ENCODE measurements at regions not wholly inside any gene's neighbourhood (a gene's known extent, or its start where the extent isn't known, plus 50 kb on each side); places are given as distances from the start of the nearest gene placed in this dataset.

DNA sequence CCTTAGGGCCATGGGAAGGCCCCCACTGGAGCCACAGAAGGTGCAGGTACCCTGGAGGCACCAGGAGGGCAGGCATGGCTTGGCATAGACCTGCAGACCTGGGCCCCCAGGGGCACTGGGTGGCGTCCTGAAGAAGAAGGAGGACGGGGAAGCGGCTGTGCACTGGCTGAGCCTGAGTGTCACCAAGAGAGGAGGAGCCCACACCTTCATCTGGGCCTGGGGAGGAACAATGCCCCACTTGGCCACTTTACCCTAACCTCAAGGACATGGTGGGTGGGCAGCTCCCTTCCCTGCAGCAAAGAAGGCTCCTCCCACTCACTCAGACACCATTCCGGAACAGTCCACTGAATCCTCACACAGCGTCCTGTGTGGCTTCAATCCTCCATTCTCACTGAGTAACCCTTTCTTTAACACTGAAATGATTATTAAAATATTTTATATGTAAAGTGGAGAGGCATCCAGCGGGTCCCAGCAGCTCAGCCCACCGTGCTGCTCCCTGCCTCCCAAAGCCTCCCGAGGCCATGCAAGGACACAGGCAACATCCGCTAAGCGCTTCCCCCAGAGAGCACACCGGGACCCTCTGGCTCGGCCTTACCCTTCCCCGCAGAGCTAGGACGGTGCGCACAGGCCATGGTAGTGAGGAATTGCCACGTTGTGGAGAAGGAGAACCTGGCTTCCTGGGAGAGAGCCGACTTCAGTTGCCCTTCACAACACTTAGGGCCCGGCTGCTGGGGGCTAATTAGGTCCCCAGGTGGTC lies 516.7 kb upstream of the MGMT start:
- no peaks in the 10 kb centered on the region for H3K27me3 ChIP-seq (ENCODE audit: insufficient read depth, low read length)
- H3K9me3 ChIP-seq (ENCODE audit: control insufficient read depth in 1 of 2, insufficient read depth in 1 of 2, low read depth in 1 of 2, low read length in 2 of 2), result peaks cover 0 to 4% of the 10 kb centered on the region in 2 experiments; a peak in 2 of 4 replicates
- no peaks in the 10 kb centered on the region for H3K79me2 ChIP-seq (ENCODE audit: insufficient read depth, low read length)
- DNase-seq (ENCODE audit: low read depth, low spot score) (no peak), ATAC-seq (no peak)
- H3K4me1 ChIP-seq (ENCODE audit: control insufficient read depth in 1 of 2, insufficient read depth in 2 of 2, low read length in 2 of 2), result no peaks in the 10 kb centered on the region
- no peak overlapping the region for H3K4me2 ChIP-seq (ENCODE audit: low read length)
- no peak overlapping the region for H3K4me3 ChIP-seq (replicated peaks in 1 of 2; ENCODE audit: low read depth in 1 of 2, low read length in 2 of 2)
- H3K9ac ChIP-seq (ENCODE audit: low read length), result no peak overlapping the region
- ChIA-PET POLR2A (no interaction called here), RAD21 (ENCODE audit: low non-redundant PET in 1 of 2, low total read pairs in 2 of 2, uncharacterized antibody in 2 of 2, unreplicated experiment in 2 of 2) (no interaction called here), CTCF (no interaction called here)
- no TSS peak for BruUV-seq (replicated peaks)
- H3K36me3 ChIP-seq (ENCODE audit: control insufficient read depth in 1 of 2, insufficient read depth in 2 of 2, low read length in 2 of 2), result no peaks in the 10 kb centered on the region
- TF ChIP-seq, protein P1, sequence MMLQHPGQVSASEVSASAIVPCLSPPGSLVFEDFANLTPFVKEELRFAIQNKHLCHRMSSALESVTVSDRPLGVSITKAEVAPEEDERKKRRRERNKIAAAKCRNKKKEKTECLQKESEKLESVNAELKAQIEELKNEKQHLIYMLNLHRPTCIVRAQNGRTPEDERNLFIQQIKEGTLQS (IDR thresholded peaks at IDR 0.05), result no peak
- TF ChIP-seq POLR2AphosphoS5 (IDR thresholded peaks at IDR 0.05; ENCODE audit: low read depth, low read length) (no peak), RAD21 (IDR thresholded peaks at IDR 0.05; ENCODE audit: low read depth) (no peak), JUND (IDR thresholded peaks at IDR 0.05) (no peak), YY1 (IDR thresholded peaks at IDR 0.05; ENCODE audit: extremely low read depth, insufficient replicate concordance, low read depth, low read length) (no peak), ELF1 (IDR thresholded peaks at IDR 0.05; ENCODE audit: borderline replicate concordance, low read depth) (no peak), SIN3A (IDR thresholded peaks at IDR 0.05; ENCODE audit: low read depth) (no peak), FOSL1 (IDR thresholded peaks at IDR 0.05; ENCODE audit: low read depth) (no peak), ZNF274 (IDR thresholded peaks at IDR 0.05; ENCODE audit: low read depth, low read length) (no peak)
- TF ChIP-seq, protein P2, sequence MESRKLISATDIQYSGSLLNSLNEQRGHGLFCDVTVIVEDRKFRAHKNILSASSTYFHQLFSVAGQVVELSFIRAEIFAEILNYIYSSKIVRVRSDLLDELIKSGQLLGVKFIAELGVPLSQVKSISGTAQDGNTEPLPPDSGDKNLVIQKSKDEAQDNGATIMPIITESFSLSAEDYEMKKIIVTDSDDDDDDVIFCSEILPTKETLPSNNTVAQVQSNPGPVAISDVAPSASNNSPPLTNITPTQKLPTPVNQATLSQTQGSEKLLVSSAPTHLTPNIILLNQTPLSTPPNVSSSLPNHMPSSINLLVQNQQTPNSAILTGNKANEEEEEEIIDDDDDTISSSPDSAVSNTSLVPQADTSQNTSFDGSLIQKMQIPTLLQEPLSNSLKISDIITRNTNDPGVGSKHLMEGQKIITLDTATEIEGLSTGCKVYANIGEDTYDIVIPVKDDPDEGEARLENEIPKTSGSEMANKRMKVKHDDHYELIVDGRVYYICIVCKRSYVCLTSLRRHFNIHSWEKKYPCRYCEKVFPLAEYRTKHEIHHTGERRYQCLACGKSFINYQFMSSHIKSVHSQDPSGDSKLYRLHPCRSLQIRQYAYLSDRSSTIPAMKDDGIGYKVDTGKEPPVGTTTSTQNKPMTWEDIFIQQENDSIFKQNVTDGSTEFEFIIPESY (IDR thresholded peaks at IDR 0.05; ENCODE audit: extremely low read depth, insufficient replicate concordance, low read length), result no peak
- TF ChIP-seq, protein P3, sequence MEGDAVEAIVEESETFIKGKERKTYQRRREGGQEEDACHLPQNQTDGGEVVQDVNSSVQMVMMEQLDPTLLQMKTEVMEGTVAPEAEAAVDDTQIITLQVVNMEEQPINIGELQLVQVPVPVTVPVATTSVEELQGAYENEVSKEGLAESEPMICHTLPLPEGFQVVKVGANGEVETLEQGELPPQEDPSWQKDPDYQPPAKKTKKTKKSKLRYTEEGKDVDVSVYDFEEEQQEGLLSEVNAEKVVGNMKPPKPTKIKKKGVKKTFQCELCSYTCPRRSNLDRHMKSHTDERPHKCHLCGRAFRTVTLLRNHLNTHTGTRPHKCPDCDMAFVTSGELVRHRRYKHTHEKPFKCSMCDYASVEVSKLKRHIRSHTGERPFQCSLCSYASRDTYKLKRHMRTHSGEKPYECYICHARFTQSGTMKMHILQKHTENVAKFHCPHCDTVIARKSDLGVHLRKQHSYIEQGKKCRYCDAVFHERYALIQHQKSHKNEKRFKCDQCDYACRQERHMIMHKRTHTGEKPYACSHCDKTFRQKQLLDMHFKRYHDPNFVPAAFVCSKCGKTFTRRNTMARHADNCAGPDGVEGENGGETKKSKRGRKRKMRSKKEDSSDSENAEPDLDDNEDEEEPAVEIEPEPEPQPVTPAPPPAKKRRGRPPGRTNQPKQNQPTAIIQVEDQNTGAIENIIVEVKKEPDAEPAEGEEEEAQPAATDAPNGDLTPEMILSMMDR (IDR thresholded peaks at IDR 0.05 in 2 of 3, conservative IDR thresholded peaks at IDR 0.05 in 1 of 3; ENCODE audit: borderline replicate concordance in 1 of 3, insufficient read depth in 1 of 3, low read depth in 2 of 3, low read length in 2 of 3), result no peak
- H3K27ac ChIP-seq (ENCODE audit: low read depth, low read length), result no peak overlapping the region
- H4K20me1 ChIP-seq (ENCODE audit: insufficient read depth), result no peaks in the 10 kb centered on the region
- H2AFZ ChIP-seq (ENCODE audit: low read depth, low read length, poor library complexity, severe bottlenecking), result no peak overlapping the region
- intact Hi-C loops (cut with micrococcal nuclease), result no loop called here
- no peaks in the 10 kb centered on the region for H3K9me2 ChIP-seq (ENCODE audit: insufficient read depth)
